Suprapubic skin (tissue), 4 donors: ENCODE measurements at regions not wholly inside any gene's neighbourhood (a gene's known extent, or its start where the extent isn't known, plus 50 kb on each side); places are given as distances from the start of the nearest gene placed in this dataset.
"Not testable (repeated sequence)": the region's sequence is repeated elsewhere in the genome, so short reads cannot be mapped to it uniquely, and the experiment has no call there.

Experiments
- DNase-seq, 2 donors: peaks; one replicate each; pipeline ENCODE4 v3.0.0-alpha.2; 2019; ENCODE audit warnings: low spot score in 2 of 2
- H3K27ac ChIP-seq: fragments of 200-600 bp; sonication (generic); one replicate; pipeline ENCODE4 v1.5.1; 2019
- H3K27me3 ChIP-seq: fragments of 200-600 bp; sonication (generic); one replicate; pipeline ENCODE4 v1.5.1; 2019
- H3K36me3 ChIP-seq: fragments of 200-600 bp; sonication (generic); one replicate; pipeline ENCODE4 v1.5.1; 2019
- H3K4me1 ChIP-seq: fragments of 200-600 bp; sonication (generic); one replicate; pipeline ENCODE4 v1.5.1; 2019
- H3K4me3 ChIP-seq: fragments of 200-600 bp; sonication (generic); one replicate; pipeline ENCODE4 v1.5.1; 2019; ENCODE audit warnings: mild to moderate bottlenecking
- H3K9me3 ChIP-seq: fragments of 200-600 bp; sonication (generic); one replicate; pipeline ENCODE4 v1.5.1; 2019
- EP300 ChIP-seq: sonication (generic); formaldehyde crosslinking; IDR thresholded peaks from one replicate; pipeline ENCODE4 v1.6.1; 2017; ENCODE audit warnings: antibody characterized with exemption
- POLR2A ChIP-seq, 2 donors: fragments of 450-650 bp; IDR thresholded peaks; one replicate each; pipeline ENCODE4 v1.6.1; 2017; ENCODE audit warnings: antibody characterized with exemption in 2 of 2, mild to moderate bottlenecking in 2 of 2, moderate library complexity in 2 of 2
- POLR2AphosphoS5 ChIP-seq, 3 donors: sonication (generic); formaldehyde crosslinking; IDR thresholded peaks; one replicate each; pipeline ENCODE4 v1.6.1; 2017; ENCODE audit warnings: antibody characterized with exemption in 3 of 3
- WGBS: methylation state at CpG from one replicate; pipeline ENCODE4 v1.1.5; 2018; 5-methylcytosine and 5-hydroxymethylcytosine counted together
- TF ChIP-seq, protein P1 (sequence below), 2 donors: fragments of 200-600 bp in 1 of 2; fragments of 450-650 bp in 1 of 2; sonication (generic) in 1 of 2; IDR thresholded peaks; one replicate each; pipeline ENCODE4 v1.5.1; 2016 to 2019; ENCODE audit warnings: antibody characterized with exemption in 2 of 2, mild to moderate bottlenecking in 1 of 2, moderate library complexity in 1 of 2

DNA sequence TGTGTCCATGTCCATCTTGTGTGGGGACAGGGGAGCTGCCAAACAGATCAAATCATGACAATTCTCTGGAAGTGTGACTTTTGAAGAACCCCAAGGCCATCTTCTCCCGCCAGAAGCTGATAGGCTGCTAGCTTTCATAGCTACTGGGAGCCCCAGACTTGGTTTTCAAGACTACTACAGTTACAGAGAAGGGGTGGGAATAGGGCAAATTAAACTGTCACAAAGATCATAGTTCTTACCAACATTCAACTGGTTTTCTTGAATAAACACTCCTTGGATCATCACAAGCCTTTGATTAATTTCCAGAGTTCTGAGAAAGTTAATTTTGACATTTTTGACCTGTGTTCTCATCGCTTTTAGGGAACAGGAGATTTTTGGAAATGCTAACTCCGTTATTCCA, 67.8 kb upstream of the FARP1 start:
- Histone ChIP-seq H3K36me3 (no peaks in the 10 kb centered on the region), H3K4me1 (no peaks in the 10 kb centered on the region), H3K4me3 (no peak overlapping the region), H3K27me3 (no peaks in the 10 kb centered on the region), H3K9me3 (no peaks in the 10 kb centered on the region), H3K27ac (no peak overlapping the region)
- 68% methylated on average over 3 of the region's 3 CpGs for WGBS
- TF ChIP-seq POLR2AphosphoS5 (IDR thresholded peaks at IDR 0.05) (no peak), EP300 (no peak), POLR2A (IDR thresholded peaks at IDR 0.05) (no peak)
- TF ChIP-seq, protein P1, sequence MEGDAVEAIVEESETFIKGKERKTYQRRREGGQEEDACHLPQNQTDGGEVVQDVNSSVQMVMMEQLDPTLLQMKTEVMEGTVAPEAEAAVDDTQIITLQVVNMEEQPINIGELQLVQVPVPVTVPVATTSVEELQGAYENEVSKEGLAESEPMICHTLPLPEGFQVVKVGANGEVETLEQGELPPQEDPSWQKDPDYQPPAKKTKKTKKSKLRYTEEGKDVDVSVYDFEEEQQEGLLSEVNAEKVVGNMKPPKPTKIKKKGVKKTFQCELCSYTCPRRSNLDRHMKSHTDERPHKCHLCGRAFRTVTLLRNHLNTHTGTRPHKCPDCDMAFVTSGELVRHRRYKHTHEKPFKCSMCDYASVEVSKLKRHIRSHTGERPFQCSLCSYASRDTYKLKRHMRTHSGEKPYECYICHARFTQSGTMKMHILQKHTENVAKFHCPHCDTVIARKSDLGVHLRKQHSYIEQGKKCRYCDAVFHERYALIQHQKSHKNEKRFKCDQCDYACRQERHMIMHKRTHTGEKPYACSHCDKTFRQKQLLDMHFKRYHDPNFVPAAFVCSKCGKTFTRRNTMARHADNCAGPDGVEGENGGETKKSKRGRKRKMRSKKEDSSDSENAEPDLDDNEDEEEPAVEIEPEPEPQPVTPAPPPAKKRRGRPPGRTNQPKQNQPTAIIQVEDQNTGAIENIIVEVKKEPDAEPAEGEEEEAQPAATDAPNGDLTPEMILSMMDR (IDR thresholded peaks at IDR 0.05): no peak
- DNase-seq: no peak

DNA sequence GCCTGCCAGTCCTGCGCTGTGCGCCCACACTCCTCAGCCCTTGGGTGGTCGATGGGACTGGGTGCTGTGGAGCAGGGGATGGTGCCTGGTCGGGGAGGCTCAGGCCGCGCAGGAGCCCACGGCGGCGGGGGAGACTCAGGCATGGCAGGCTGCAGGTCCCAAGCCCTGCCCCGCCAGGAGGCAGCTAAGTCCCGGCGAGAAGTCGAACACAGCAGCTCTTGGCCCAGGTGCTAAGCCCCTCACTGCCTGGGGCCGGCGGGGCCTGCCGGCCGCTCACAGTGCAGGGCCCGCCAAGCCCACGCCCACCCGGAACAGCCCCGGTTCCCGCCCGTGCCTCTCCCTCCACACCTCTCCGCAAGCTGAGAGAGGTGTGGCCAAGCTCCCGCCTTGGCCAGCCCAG, 66.6 kb upstream of the FARP1 start:
- H3K4me1 ChIP-seq, H3K27ac ChIP-seq, H3K27me3 ChIP-seq, H3K36me3 ChIP-seq, DNase-seq, H3K4me3 ChIP-seq, H3K9me3 ChIP-seq: not testable (repeated sequence)
- 92% methylated on average over 2 of the region's 25 CpGs for WGBS

DNA sequence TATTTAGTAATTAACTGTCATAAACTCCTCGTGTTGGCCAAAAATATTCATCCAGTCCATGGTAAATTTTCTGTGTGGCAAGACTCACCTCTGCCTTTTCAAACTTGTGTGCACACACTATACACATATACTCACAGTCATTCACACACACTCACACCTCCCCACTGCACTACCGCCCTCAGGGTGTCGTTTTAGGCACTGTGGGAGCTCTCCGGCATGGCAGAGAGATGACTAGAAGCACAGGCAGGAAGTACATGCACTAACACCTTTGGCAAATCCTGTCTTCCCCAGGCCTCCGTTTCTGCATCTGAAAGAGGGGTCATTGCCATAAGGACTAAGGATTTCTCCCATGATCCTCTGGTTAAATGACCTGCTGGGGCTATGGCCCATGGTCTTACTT, 62.6 kb upstream of the FARP1 start:
- Histone ChIP-seq H3K27me3 (no peaks in the 10 kb centered on the region), H3K4me3 (no peak overlapping the region), H3K4me1 (no peaks in the 10 kb centered on the region), H3K36me3 (no peaks in the 10 kb centered on the region), H3K9me3 (no peaks in the 10 kb centered on the region), H3K27ac (no peak overlapping the region)
- 75% methylated on average over 5 of the region's 5 CpGs for WGBS
- TF ChIP-seq, protein P1 (IDR thresholded peaks at IDR 0.05): no peak
- TF ChIP-seq POLR2AphosphoS5 (IDR thresholded peaks at IDR 0.05): no peak
- no peak for TF ChIP-seq EP300
- no peak for TF ChIP-seq POLR2A (IDR thresholded peaks at IDR 0.05)
- peak in 1 of 2 donors; percentile 31 for DNase-seq

DNA sequence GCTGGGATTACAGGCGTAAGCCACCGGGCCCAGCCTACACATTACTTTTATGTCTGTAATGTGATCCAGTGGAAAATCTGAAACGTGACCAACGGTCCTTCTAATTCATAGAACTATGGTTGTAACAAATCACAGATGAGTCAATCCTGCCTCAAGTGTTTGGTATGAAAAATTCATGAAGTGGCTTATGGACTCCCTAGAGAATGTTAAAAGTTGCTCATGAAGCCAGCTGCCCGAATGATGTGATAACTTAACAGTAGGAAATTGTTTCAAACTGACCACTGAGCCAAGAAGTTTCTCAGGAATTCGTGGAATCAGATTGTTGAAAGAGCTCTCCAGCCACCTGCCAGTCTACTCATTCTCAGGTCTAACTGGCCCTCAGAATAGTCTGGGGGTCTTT, 59.4 kb upstream of the FARP1 start:
- no peak overlapping the region for H3K4me3 ChIP-seq
- no peaks in the 10 kb centered on the region for H3K27me3 ChIP-seq
- WGBS: 55% methylated on average over 6 of the region's 6 CpGs
- no peaks in the 10 kb centered on the region for H3K36me3 ChIP-seq
- DNase-seq: no peak
- TF ChIP-seq POLR2A (IDR thresholded peaks at IDR 0.05): no peak
- TF ChIP-seq, protein P1 (IDR thresholded peaks at IDR 0.05): no peak
- TF ChIP-seq EP300: no peak
- TF ChIP-seq POLR2AphosphoS5 (IDR thresholded peaks at IDR 0.05): no peak
- H3K27ac ChIP-seq: no peak overlapping the region
- no peaks in the 10 kb centered on the region for H3K4me1 ChIP-seq
- H3K9me3 ChIP-seq: no peaks in the 10 kb centered on the region

DNA sequence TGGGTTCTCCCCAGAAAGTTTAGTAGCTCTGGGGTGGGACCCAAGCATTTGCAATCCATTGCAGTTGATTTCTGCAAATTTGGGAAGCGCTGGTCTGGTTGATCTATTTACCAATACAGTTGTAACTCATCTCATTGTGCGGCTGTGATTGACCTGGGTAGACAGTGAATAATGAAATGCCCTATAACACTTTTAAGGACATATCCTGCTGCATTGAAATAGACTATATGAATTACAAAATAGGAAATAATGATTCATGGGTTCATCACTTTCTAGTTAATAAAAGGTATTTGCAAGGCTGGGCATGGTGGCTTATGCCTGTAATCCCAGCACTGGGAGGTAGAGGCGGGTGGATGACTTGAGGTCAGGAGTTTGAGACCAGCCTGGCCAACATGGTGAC, 59.0 kb upstream of the FARP1 start:
- H3K4me3 ChIP-seq: no peak overlapping the region
- H3K4me1 ChIP-seq: no peaks in the 10 kb centered on the region
- no peaks in the 10 kb centered on the region for H3K36me3 ChIP-seq
- no peak overlapping the region for H3K27ac ChIP-seq
- H3K9me3 ChIP-seq: no peaks in the 10 kb centered on the region
- H3K27me3 ChIP-seq: no peaks in the 10 kb centered on the region
- no peak for DNase-seq
- TF ChIP-seq, protein P1 (IDR thresholded peaks at IDR 0.05): no peak
- TF ChIP-seq POLR2A (IDR thresholded peaks at IDR 0.05) (no peak), EP300 (no peak), POLR2AphosphoS5 (IDR thresholded peaks at IDR 0.05) (no peak)
- 96% methylated on average over 3 of the region's 3 CpGs for WGBS

DNA sequence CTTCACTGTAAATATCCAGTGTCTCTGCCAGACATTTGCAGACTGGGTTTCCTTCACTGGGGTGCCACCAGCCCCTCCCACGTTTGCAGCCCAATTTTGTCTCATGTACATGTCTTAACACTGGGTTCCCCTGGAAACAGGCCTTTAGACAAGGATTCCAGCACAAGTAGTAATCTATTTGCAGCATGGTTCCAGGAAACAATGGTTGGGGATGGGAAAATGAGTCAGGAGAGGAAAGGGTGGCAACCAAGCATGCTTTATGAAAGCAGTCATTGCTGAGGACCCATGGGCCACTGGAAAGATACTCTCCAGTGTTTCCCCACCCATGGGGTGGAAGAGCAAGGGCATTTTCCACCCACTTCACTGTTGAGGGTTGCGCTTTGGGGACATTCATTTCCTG, 53.6 kb upstream of the FARP1 start:
- WGBS: 70% methylated on average over 2 of the region's 2 CpGs
- H3K9me3 ChIP-seq: no peaks in the 10 kb centered on the region
- no peak overlapping the region for H3K27ac ChIP-seq
- DNase-seq: no peak
- H3K27me3 ChIP-seq: no peaks in the 10 kb centered on the region
- no peaks in the 10 kb centered on the region for H3K4me1 ChIP-seq
- no peaks in the 10 kb centered on the region for H3K36me3 ChIP-seq
- no peak overlapping the region for H3K4me3 ChIP-seq
- TF ChIP-seq, protein P1 (IDR thresholded peaks at IDR 0.05): no peak
- TF ChIP-seq EP300: no peak
- TF ChIP-seq POLR2AphosphoS5 (IDR thresholded peaks at IDR 0.05): no peak
- no peak for TF ChIP-seq POLR2A (IDR thresholded peaks at IDR 0.05)
